GM23338 (cell line): ENCODE measurements at regions not wholly inside any gene's neighbourhood (a gene's known extent, or its start where the extent isn't known, plus 50 kb on each side); places are given as distances from the start of the nearest gene placed in this dataset.
"Not testable (repeated sequence)": the region's sequence is repeated elsewhere in the genome, so short reads cannot be mapped to it uniquely, and the experiment has no call there.

ENCODE experiments used
- ATAC-seq: fragments of 200-7000 bp; cut with Tn5 transposase; 3 replicates; pipeline ENCODE4 v1.9.1; 2020
- DNase-seq: peaks from one replicate; pipeline ENCODE4 v3.0.0-alpha.2; 2015; ENCODE audit warnings: low spot score
- H2AFZ ChIP-seq: fragments of 200-600 bp; sonication (generic); 2 replicates; pipeline ENCODE4 v1.8.0; 2016; ENCODE audit warnings: antibody characterized with exemption, mild to moderate bottlenecking, moderate library complexity
- H3F3A ChIP-seq: fragments of 200-600 bp; sonication (generic); replicated peaks from 2 replicates; pipeline ENCODE4 v1.8.0; 2017; ENCODE audit warnings: antibody characterized with exemption, mixed run types, low read depth
- H3K27ac ChIP-seq: fragments of 200-600 bp; sonication (generic); 2 replicates; pipeline ENCODE4 v1.6.1; 2016; ENCODE audit warnings: low read depth
- H3K27me3 ChIP-seq: fragments of 200-600 bp; sonication (generic); 2 replicates; pipeline ENCODE4 v1.8.0; 2016; ENCODE audit warnings: mild to moderate bottlenecking, mixed run types, moderate library complexity; ENCODE audit not compliant: insufficient read depth
- H3K36me3 ChIP-seq: fragments of 200-600 bp; sonication (generic); 2 replicates; pipeline ENCODE4 v1.8.0; 2016; ENCODE audit warnings: mild to moderate bottlenecking; ENCODE audit not compliant: insufficient read depth
- H3K4me1 ChIP-seq: fragments of 200-600 bp; sonication (generic); 2 replicates; pipeline ENCODE4 v1.8.0; 2016; ENCODE audit warnings: mild to moderate bottlenecking, moderate library complexity; ENCODE audit not compliant: insufficient read depth
- H3K4me2 ChIP-seq: fragments of 200-600 bp; sonication (generic); 2 replicates; pipeline ENCODE4 v1.7.1; 2017; ENCODE audit warnings: mixed run types
- H3K4me3 ChIP-seq: fragments of 200-600 bp; sonication (generic); 2 replicates; pipeline ENCODE4 v1.6.1; 2016; ENCODE audit warnings: mixed run types
- H3K79me2 ChIP-seq: fragments of 200-600 bp; sonication (generic); replicated peaks from 2 replicates; pipeline ENCODE4 v1.8.0; 2017; ENCODE audit warnings: mild to moderate bottlenecking; ENCODE audit not compliant: insufficient read depth
- H3K9me2 ChIP-seq: fragments of 200-600 bp; sonication (generic); 2 replicates; pipeline ENCODE4 v1.8.0; 2017; ENCODE audit not compliant: insufficient read depth
- H4K20me1 ChIP-seq: fragments of 200-600 bp; sonication (generic); replicated peaks from 2 replicates; pipeline ENCODE4 v1.8.0; 2017; ENCODE audit warnings: mild to moderate bottlenecking; ENCODE audit not compliant: insufficient read depth
- H3K27ac Mint-ChIP-seq: 2 replicates; pipeline ENCODE4 v1.8.0; 2020; ENCODE audit warnings: inconsistent platforms, mild to moderate bottlenecking, moderate library complexity, mixed read lengths
- H3K27me3 Mint-ChIP-seq: 3 replicates; pipeline ENCODE4 v1.8.0; 2022; ENCODE audit warnings: low read depth, mild to moderate bottlenecking, moderate library complexity, mixed read lengths, inconsistent platforms; ENCODE audit not compliant: insufficient read depth, poor library complexity
- H3K36me3 Mint-ChIP-seq: 3 replicates; pipeline ENCODE4 v1.8.0; 2021; ENCODE audit warnings: low read depth, mild to moderate bottlenecking, inconsistent platforms, moderate library complexity, mixed read lengths
- H3K4me1 Mint-ChIP-seq: 3 replicates; pipeline ENCODE4 v1.8.0; 2020; ENCODE audit warnings: mild to moderate bottlenecking, inconsistent platforms, mixed read lengths
- H3K4me3 Mint-ChIP-seq: 3 replicates; pipeline ENCODE4 v1.8.0; 2021; ENCODE audit warnings: moderate library complexity, mild to moderate bottlenecking, inconsistent platforms, mixed read lengths
- H3K9me3 Mint-ChIP-seq: 3 replicates; pipeline ENCODE4 v1.8.0; 2020; ENCODE audit warnings: moderate library complexity, mild to moderate bottlenecking, inconsistent platforms, mixed read lengths
- CREB1 ChIP-seq: fragments of 250-450 bp; sonication (Bioruptor Pico); IDR thresholded peaks from 2 replicates; pipeline ENCODE4 v1.5.0; 2020; ENCODE audit warnings: low read depth, mild to moderate bottlenecking, moderate library complexity
- EZH2 ChIP-seq: fragments of 200-600 bp; sonication (generic); IDR thresholded peaks from one replicate; pipeline ENCODE4 v1.8.0; 2017; ENCODE audit warnings: antibody characterized with exemption, mild to moderate bottlenecking, low read depth; ENCODE audit not compliant: unreplicated experiment
- EZH2phosphoT487 ChIP-seq: fragments of 200-600 bp; sonication (generic); IDR thresholded peaks from one replicate; pipeline ENCODE4 v1.8.1; 2018; ENCODE audit warnings: antibody characterized with exemption; ENCODE audit not compliant: unreplicated experiment
- JUNB ChIP-seq: IDR thresholded peaks from one replicate; pipeline ENCODE4 v1.6.1; 2016; ENCODE audit warnings: antibody characterized with exemption; ENCODE audit not compliant: unreplicated experiment
- NANOG ChIP-seq: IDR thresholded peaks from 2 replicates; pipeline ENCODE4 v1.6.1; 2016; ENCODE audit warnings: antibody characterized with exemption, borderline replicate concordance
- POLR2AphosphoS5 ChIP-seq: IDR thresholded peaks from 2 replicates; pipeline ENCODE4 v1.6.1; 2016; ENCODE audit warnings: antibody characterized with exemption, low read depth
- REST ChIP-seq: IDR thresholded peaks from one replicate; pipeline ENCODE4 v1.6.1; 2018; ENCODE audit warnings: antibody characterized with exemption; ENCODE audit not compliant: unreplicated experiment
- ZNF114 ChIP-seq: fragments of 250-450 bp; sonication (Bioruptor Pico); IDR thresholded peaks from 2 replicates; pipeline ENCODE4 v1.5.0; 2020; ENCODE audit warnings: mild to moderate bottlenecking, moderate library complexity

- TF ChIP-seq REST, result no peak
- no peak for TF ChIP-seq EZH2
- TF ChIP-seq NANOG, result no peak
- TF ChIP-seq EZH2phosphoT487, result no peak
- TF ChIP-seq POLR2AphosphoS5, result no peak
- TF ChIP-seq CREB1 (CRISPR knock-in tag), result no peak
Observed at GRCh38 chr4:33494150-33494549, 2750.2 kb downstream of the ARAP2 start (continued).

GRCh38 chr4:33501587-33501986 lies 2742.7 kb downstream of the ARAP2 start:
- H3K36me3 ChIP-seq, H3K4me3 Mint-ChIP-seq, H3K4me2 ChIP-seq, ATAC-seq, H3K9me2 ChIP-seq, DNase-seq, H3K4me1 ChIP-seq, H4K20me1 ChIP-seq, H3K4me1 Mint-ChIP-seq, H3F3A ChIP-seq, H3K4me3 ChIP-seq, H3K27me3 ChIP-seq, H3K27ac ChIP-seq, H3K27ac Mint-ChIP-seq, H2AFZ ChIP-seq, H3K27me3 Mint-ChIP-seq, H3K79me2 ChIP-seq: not testable (repeated sequence)
- peaks cover 14% of the 10 kb centered on the region; the same call in 1 of the 3 replicates for H3K36me3 Mint-ChIP-seq
- H3K9me3 Mint-ChIP-seq, result peaks cover 27% of the 10 kb centered on the region; the same call in 2 of the 3 replicates

GRCh38 chr4:33512397-33512796 lies 2731.9 kb downstream of the ARAP2 start:
- Histone ChIP-seq H3K27ac (no peak overlapping the region), H3K79me2 (no peaks in the 10 kb centered on the region), H3K9me2 (no peaks in the 10 kb centered on the region), H3K36me3 (no peaks in the 10 kb centered on the region), H3K4me3 (no peak overlapping the region), H3F3A (no peaks in the 10 kb centered on the region), H3K4me2 (no peak overlapping the region), H2AFZ (no peak overlapping the region), H3K4me1 (no peaks in the 10 kb centered on the region), H3K27me3 (no peaks in the 10 kb centered on the region), H4K20me1 (no peaks in the 10 kb centered on the region)
- TF ChIP-seq POLR2AphosphoS5 (no peak), ZNF114 (no peak), EZH2phosphoT487 (no peak), JUNB (no peak)
- peaks cover 18% of the 10 kb centered on the region for H3K9me3 Mint-ChIP-seq
- H3K27ac Mint-ChIP-seq, result no peak overlapping the region
- DNase-seq (no peak), ATAC-seq (no peak)
- H3K27me3 Mint-ChIP-seq, result peaks cover 2% of the 10 kb centered on the region
- H3K4me1 Mint-ChIP-seq, result no peaks in the 10 kb centered on the region
- peaks cover 13% of the 10 kb centered on the region for H3K36me3 Mint-ChIP-seq
- H3K4me3 Mint-ChIP-seq, result no peak overlapping the region
